GM12874 (cell line): ENCODE measurements at regions not wholly inside any gene's neighbourhood (a gene's known extent, or its start where the extent isn't known, plus 50 kb on each side); places are given as distances from the start of the nearest gene placed in this dataset.

Source experiments
- CTCF ChIP-seq: IDR thresholded peaks from 2 replicates; pipeline ENCODE4 v1.5.1; 2011; ENCODE audit warnings: low read depth, mild to moderate bottlenecking, control low read depth, low read length, moderate library complexity; ENCODE audit not compliant: insufficient read depth

DNA sequence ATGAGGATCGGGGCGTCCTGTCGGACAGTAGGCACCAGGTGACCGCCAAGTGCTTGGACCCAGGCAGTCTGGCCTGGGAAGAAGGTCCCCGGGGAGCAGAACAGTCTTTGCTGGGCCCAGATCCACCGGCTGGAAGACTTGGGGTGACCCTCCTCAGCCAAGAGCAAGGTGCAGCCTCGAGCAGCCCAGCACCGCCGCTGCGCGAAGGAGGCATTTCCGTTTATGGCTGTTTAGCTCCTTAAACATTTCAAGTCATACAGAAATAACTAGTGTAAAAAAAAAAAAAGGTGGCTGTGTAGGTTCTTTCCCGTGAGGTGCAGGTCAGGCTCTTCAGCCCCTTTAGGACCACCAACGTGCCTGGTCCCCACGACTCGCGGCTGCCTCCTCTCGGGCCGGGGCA is 370.2 kb downstream of the CMPK2 start:
- no peak for TF ChIP-seq CTCF

GRCh38 chr2:6496376-6496775 is 369.3 kb downstream of the CMPK2 start:
- TF ChIP-seq CTCF = no peak

- TF ChIP-seq CTCF = no peak
Observed at GRCh38 chr2:6497048-6497447, 368.7 kb downstream of the CMPK2 start.

DNA sequence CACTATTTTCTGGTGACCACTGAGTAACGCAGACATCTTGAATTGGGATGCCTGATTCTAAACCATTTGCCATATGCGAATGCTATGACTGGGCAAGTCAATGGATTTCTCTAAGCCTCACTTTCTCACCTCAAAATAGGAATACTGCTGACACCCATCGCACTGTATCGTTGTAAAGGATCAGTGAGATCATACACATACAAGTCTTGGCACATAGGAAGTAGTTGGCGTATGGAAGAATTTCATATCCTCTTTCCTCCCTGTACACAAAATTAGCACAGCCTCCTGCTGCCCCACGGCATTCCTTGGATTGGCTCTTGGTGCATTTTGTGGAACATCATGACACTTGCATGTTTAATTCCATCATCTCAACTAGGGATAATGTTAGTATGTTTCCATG is 366.9 kb downstream of the CMPK2 start:
- no peak for TF ChIP-seq CTCF

DNA sequence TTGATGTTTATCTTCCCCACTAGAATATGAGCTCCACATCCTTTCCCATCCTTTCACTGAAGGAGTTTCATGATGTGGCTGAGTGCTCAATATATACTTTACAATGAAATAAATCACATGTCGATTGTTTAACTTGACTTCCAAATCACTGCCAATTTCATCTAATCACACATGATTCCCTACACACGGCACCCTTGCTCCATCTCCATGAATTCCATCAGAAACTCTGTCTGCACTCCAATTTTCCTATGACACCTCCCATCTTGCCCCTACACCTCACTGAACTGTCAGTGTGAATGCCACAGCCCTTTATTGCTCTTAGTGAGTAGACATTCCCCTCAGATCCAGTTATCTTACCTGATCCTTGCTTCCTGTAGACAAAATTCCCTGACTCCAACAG is 366.0 kb downstream of the CMPK2 start:
- no peak for TF ChIP-seq CTCF

DNA sequence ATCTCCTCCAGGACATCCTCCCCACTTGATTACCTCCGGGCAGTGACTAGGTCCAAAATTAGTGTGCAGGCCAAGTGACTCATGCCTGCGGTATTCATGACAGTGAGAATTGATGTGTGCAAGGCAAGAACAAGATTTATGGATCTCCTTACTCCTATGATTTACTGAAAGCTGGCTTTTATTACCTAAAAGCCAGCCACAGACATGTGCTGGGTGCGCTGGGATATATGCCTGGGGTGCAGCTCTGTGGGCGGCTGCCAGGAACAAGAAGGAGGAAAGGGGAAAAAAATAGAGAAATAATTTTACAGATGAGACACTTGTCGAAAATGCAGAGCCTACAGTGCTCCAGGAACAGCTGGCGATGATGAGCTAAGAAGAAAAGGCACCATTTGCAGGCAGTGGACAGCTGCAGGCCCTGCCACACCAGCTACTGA is 359.3 kb downstream of the CMPK2 start:
- TF ChIP-seq CTCF = no peak

GRCh38 chr2:6506859-6507258 is 358.8 kb downstream of the CMPK2 start:
- no peak for TF ChIP-seq CTCF

GRCh38 chr2:6510532-6510931 is 355.2 kb downstream of the CMPK2 start:
- no peak for TF ChIP-seq CTCF
